ENCODE measurements at regions not wholly inside any gene's neighbourhood (a gene's known extent, or its start where the extent isn't known, plus 50 kb on each side); places are given as distances from the start of the nearest gene placed in this dataset.

- DNase-seq: no peak
Measured at GRCh38 chr5:107325866-107326265, 344.9 kb downstream of the EFNA5 start.

- no peak for DNase-seq
Measured at GRCh38 chr5:107324809-107325208, 345.9 kb downstream of the EFNA5 start.

DNA sequence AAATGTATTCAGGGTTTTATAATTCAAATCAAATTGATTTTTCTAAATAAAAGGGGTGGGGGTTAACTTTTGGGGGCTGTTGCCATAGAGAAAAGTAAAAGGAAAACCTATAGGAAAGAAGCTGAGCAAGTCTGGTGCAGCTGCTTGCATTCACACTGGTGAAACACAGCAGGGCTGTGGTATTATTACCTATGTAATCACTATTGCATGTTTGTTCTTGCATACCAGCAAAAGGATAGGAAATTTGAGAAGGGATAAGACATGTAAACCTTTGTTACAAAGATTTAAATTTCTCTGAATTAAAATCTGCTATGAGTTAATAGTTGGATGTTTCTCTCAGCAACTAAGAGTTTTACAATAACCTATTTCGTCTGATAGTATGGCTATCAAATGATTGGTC is 346.7 kb downstream of the EFNA5 start:
- DNase-seq: no peak

GRCh38 chr5:107323536-107323935 is 347.2 kb downstream of the EFNA5 start:
- DNase-seq: no peak

- no peak for DNase-seq
Measured at GRCh38 chr5:107322936-107323335, 347.8 kb downstream of the EFNA5 start.

DNA sequence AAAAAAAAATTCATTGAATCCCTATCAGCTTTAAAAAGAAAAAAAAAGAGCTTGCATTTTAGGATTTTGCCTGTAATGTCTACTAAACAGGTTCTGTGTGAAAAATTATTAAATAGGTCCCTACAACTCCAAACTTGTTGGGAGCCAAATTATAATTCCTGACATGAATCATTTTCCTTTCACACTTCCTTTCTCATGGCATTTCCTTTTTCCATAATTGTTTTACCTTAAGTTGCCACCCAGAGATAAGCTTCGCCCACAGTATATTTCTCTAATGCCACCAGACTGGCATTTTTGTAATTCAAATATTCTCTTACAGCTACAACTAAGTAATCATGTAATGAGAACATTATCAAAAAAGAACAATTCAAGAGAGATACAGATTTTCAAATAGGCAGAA is 348.8 kb downstream of the EFNA5 start:
- no peak for DNase-seq

GRCh38 chr5:107320846-107321245 is 349.9 kb downstream of the EFNA5 start:
- no peak for DNase-seq

- no peak for DNase-seq
Measured at GRCh38 chr5:107320376-107320775, 350.4 kb downstream of the EFNA5 start.

GRCh38 chr5:107319901-107320300 is 350.8 kb downstream of the EFNA5 start:
- DNase-seq: no peak

GRCh38 chr5:107314330-107314729 is 356.4 kb downstream of the EFNA5 start:
- no peak for DNase-seq

DNA sequence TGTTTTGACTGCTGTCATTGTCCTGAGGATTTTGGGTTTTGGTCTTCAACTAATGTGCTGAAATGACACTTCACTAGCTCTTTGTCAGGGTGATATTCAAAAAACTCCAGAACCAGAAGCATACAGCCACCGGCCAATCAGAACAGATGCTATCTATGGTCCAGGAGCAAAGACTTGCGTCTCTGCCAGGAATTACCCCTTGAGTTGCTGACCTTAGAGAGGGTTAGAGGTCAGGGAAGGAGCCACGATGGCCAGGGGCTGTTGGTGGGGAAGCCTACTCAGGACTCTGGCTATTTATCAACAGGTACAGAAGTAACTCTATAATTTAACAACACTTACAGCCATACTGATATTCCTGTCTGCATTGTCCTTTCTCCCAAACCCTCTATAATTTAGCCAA is 356.8 kb downstream of the EFNA5 start:
- no peak for DNase-seq

DNA sequence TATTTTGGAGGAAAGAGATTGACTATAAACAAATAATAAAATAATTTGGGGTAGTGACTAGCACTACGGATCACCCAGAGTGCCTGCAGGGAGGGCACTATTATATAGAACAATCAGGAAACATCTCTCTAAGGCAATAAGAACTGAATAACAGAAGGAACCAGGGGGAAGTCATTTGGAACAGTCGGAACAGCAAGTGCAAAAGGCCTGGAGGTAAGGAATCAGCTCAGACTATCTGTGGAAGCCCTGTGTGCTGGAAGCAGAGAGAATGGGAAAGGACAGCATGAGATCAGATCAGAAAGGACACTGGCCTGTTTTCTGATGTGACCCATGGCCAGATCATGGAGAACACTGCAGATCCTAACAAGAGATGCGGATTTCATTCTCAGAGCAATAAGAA is 357.6 kb downstream of the EFNA5 start:
- DNase-seq: no peak

- no peak for DNase-seq
Measured at GRCh38 chr5:107310181-107310580, 360.6 kb downstream of the EFNA5 start.

GRCh38 chr5:107306594-107306993 is 364.1 kb downstream of the EFNA5 start:
- no peak for DNase-seq

- no peak for DNase-seq
Measured at GRCh38 chr5:107306002-107306401, 364.7 kb downstream of the EFNA5 start.

DNA sequence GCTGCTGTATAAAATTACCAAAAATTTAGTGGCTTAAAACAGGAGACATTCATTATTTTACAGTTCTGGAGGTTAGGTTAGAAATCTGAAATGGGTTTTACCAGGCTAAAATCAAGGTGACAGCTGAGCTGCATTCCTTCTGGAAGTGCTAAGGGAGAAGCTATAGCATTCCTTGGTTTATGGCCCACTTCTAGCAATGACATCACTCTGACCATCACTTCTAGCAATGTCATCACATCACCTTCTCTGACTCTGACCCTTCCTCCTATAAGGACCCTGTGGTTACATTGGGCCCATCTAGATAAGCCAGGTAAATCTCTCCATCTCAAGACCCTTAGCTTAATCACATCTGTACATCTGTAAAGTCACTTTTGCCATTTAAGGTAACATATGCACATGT is 366.1 kb downstream of the EFNA5 start:
- no peak for DNase-seq

GRCh38 chr5:107303171-107303968 is 367.4 kb downstream of the EFNA5 start:
- no peak for DNase-seq

GRCh38 chr5:107302441-107302840 is 368.3 kb downstream of the EFNA5 start:
- DNase-seq: no peak

DNA sequence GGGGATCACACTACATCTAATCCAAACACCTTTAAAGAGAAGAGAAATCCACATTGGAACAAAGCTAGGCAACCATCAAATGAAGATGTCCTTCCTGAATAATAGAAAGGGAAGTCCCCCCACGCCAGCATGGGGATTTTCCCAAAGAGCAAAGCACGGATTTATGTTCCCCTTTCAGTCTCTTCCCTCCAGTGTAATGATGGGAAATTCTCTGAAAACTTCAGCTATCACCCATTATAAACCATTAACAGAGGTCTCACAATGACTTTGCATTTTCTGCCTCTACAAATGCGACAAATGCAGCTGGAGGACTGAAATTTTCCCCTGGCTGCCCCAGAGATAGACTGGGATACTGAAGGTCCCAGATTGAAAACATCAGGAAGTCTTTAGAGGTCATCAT is 368.7 kb downstream of the EFNA5 start:
- DNase-seq: no peak

- DNase-seq: no peak
Measured at GRCh38 chr5:107300721-107301327, 369.9 kb downstream of the EFNA5 start.

DNA sequence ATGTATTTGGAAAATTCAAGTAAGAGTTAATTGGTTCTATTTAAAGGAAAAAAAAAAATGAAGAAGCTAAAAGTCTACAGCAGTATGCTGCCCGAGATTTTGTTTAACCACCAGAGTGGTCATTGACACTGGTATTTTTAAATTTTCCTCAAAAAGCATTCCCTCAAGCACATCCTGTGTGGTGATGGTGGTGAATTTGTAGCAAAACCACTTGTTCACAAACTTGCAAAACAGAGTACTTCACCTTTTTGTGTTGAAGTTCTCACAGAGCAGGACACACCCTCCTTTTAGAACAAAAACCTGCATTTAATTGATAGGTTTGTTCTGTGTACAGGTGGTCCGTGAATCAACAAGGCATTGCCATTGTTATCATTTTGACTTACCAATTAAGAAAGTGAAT is 374.2 kb downstream of the EFNA5 start:
- no peak for DNase-seq

- no peak for DNase-seq
Measured at GRCh38 chr5:107295914-107296313, 374.8 kb downstream of the EFNA5 start.

GRCh38 chr5:107294669-107295068 is 376.1 kb downstream of the EFNA5 start:
- no peak for DNase-seq

- DNase-seq: no peak
Measured at GRCh38 chr5:107294211-107294550, 376.6 kb downstream of the EFNA5 start.

All from retina (tissue), 1 donor.